ENCODE measurements at regions not wholly inside any gene's neighbourhood (a gene's known extent, or its start where the extent isn't known, plus 50 kb on each side); places are given as distances from the start of the nearest gene placed in this dataset.

GRCh38 chr12:58481811-58482210, 438.5 kb downstream of the LRIG3 start:
- TF ChIP-seq CTCF (IDR thresholded peaks at IDR 0.05): no peak

GRCh38 chr12:58487255-58487654, 433.0 kb downstream of the LRIG3 start:
- TF ChIP-seq CTCF (IDR thresholded peaks at IDR 0.05): no peak

GRCh38 chr12:58487678-58488161, 432.6 kb downstream of the LRIG3 start:
- no peak for TF ChIP-seq CTCF (IDR thresholded peaks at IDR 0.05)

- TF ChIP-seq CTCF (IDR thresholded peaks at IDR 0.05): no peak
Measured at GRCh38 chr12:58489394-58489793, 430.9 kb downstream of the LRIG3 start.

GRCh38 chr12:58491306-58491705, 429.0 kb downstream of the LRIG3 start:
- no peak for TF ChIP-seq CTCF (IDR thresholded peaks at IDR 0.05)

- no peak for TF ChIP-seq CTCF (IDR thresholded peaks at IDR 0.05)
Measured at GRCh38 chr12:58496411-58497190, 423.7 kb downstream of the LRIG3 start.

- TF ChIP-seq CTCF (IDR thresholded peaks at IDR 0.05): no peak
Measured at GRCh38 chr12:58500399-58500798, 419.9 kb downstream of the LRIG3 start.

All from LNCAP (cell line).